ENCODE measurements at regions not wholly inside any gene's neighbourhood (a gene's known extent, or its start where the extent isn't known, plus 50 kb on each side); places are given as distances from the start of the nearest gene placed in this dataset.

DNA sequence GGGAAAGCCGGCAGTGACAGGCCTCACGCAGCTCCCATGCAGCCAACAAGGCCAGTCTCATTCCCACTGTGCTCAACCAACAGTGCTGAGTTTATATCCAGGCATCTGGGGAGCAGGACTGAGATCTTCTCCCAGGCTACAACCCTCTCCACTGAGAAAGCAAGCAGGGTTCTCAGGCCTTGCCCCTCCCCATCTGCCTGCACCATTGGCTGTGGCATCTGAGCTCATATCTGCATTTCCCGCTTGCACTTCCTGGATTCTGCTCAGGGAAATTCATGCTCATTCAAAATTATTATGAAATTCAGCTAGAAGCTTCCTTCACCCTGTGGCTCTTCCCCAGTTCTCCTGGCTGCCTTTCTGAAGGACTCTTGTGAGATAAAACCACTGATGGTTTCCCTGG is 1029.0 kb downstream of the GRM8 start:
- no peak overlapping the region for H3K4me3 ChIP-seq (replicated peaks in 1 of 2; ENCODE audit: low read depth in 2 of 2, low read length in 2 of 2)
- TF ChIP-seq, protein P1, sequence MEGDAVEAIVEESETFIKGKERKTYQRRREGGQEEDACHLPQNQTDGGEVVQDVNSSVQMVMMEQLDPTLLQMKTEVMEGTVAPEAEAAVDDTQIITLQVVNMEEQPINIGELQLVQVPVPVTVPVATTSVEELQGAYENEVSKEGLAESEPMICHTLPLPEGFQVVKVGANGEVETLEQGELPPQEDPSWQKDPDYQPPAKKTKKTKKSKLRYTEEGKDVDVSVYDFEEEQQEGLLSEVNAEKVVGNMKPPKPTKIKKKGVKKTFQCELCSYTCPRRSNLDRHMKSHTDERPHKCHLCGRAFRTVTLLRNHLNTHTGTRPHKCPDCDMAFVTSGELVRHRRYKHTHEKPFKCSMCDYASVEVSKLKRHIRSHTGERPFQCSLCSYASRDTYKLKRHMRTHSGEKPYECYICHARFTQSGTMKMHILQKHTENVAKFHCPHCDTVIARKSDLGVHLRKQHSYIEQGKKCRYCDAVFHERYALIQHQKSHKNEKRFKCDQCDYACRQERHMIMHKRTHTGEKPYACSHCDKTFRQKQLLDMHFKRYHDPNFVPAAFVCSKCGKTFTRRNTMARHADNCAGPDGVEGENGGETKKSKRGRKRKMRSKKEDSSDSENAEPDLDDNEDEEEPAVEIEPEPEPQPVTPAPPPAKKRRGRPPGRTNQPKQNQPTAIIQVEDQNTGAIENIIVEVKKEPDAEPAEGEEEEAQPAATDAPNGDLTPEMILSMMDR (IDR thresholded peaks at IDR 0.05; ENCODE audit: low read depth, low read length), result no peak
- no peak for DNase-seq (ENCODE audit: low read depth in 2 of 2)

DNA sequence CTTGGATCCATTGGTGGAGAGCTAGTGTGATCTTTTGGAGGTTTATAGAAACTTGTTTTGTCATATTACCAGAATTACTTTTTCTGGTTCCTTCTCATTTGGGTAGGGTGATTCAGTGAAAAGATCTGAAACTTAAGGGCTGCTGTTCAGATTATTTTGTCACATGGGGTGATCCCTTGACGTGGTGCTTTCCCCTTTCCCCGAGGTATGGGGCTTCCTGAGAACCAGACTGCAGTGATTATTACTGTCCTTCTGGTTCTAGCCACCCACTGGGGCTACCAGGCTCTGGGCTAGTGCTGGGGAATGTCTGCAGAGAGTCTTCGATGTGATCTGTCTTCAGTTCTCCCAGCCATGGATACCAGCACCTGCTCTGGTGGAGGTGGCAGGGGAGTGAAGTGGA is 1030.0 kb downstream of the GRM8 start:
- TF ChIP-seq, protein P1 (IDR thresholded peaks at IDR 0.05; ENCODE audit: low read depth, low read length), result no peak
- no peak for DNase-seq (ENCODE audit: low read depth in 2 of 2)
- H3K4me3 ChIP-seq (replicated peaks in 1 of 2; ENCODE audit: low read depth in 2 of 2, low read length in 2 of 2), result no peak overlapping the region

DNA sequence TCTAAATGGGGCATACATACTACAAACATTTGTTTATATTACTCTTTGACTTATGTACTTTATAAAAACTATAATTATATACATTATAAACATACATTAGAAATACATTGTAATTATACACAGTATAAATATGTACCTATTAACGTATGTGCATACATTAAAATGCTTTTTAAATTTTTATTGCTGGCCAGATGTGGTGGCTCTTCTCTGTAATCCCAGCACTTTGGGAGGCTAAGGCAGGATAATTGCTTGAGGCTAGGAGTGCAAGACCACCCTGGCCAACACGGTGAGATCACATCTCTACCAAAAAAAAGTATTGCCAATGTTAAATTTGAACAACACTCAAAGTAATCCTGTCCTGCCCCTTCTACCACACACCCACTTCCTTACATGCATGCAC is 1037.0 kb downstream of the GRM8 start:
- DNase-seq (ENCODE audit: low read depth in 2 of 2), result no peak
- H3K4me3 ChIP-seq (replicated peaks in 1 of 2; ENCODE audit: low read depth in 2 of 2, low read length in 2 of 2), result no peak overlapping the region
- TF ChIP-seq, protein P1 (IDR thresholded peaks at IDR 0.05; ENCODE audit: low read depth, low read length), result no peak

DNA sequence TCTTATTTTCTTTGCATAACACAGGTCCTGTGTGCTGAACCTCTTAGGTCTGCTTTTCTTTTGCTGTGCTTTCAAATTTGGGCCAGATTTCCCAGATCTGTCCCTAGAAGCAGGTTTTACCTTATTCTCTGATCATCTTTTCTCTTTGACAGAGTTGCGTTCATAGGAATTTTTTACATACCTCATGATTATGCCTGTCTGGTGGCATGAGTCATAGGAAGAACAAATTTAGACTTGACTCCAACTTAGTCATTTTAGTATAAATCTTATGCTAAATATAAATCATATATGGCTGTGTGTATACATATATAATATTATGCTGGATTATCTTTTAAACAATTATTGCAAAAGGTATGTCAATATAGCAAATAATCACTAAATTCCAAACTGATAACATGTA is 1038.9 kb downstream of the GRM8 start:
- DNase-seq (ENCODE audit: low read depth in 2 of 2), result no peak
- TF ChIP-seq, protein P1 (IDR thresholded peaks at IDR 0.05; ENCODE audit: low read depth, low read length), result no peak
- no peak overlapping the region for H3K4me3 ChIP-seq (replicated peaks in 1 of 2; ENCODE audit: low read depth in 2 of 2, low read length in 2 of 2)

DNA sequence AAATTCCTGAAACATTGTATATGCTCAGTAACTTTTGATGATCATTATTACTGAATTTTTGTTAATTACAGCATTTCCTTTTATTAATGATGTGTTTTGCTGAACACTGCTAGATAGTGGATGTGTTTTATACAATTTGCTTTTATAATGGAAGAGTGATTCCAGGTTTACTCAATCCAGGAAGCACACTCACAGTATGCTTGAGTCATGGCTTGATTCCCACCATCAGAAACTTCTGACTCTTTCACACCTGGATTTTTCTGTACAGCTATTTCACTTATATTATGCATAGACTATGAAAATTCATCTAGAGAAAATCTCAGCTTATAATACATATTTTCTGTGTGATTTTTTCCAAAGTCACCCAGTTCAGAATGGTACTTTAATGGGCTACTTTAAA is 1040.9 kb downstream of the GRM8 start:
- no peak for DNase-seq (ENCODE audit: low read depth in 2 of 2)
- TF ChIP-seq, protein P1 (IDR thresholded peaks at IDR 0.05; ENCODE audit: low read depth, low read length), result no peak

DNA sequence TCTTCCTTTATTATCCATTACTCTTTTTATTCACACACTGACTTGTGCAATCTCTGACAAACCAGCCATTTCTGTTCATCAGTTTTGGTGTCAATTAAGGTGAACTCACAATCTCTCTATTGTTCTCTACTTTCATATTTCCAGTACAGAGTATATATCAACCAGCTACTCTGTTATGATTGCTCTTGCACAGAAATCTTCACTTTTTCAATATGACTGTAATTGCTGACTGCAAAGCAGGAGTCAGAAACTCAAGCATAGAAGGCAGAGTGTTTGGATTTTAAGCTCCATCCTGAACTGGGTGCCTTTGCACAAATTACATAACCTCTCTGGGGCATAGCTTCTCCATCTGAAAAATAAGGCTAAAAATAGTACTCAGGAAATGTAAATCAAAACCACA is 1042.0 kb downstream of the GRM8 start:
- no peak overlapping the region for H3K4me3 ChIP-seq (replicated peaks in 1 of 2; ENCODE audit: low read depth in 2 of 2, low read length in 2 of 2)
- TF ChIP-seq, protein P1 (IDR thresholded peaks at IDR 0.05; ENCODE audit: low read depth, low read length), result no peak
- DNase-seq (ENCODE audit: low read depth in 2 of 2), result no peak

More for the DNA sequence above, 1040.9 kb downstream of the GRM8 start:
- no peak overlapping the region for H3K4me3 ChIP-seq (replicated peaks in 1 of 2; ENCODE audit: low read depth in 2 of 2, low read length in 2 of 2)

DNA sequence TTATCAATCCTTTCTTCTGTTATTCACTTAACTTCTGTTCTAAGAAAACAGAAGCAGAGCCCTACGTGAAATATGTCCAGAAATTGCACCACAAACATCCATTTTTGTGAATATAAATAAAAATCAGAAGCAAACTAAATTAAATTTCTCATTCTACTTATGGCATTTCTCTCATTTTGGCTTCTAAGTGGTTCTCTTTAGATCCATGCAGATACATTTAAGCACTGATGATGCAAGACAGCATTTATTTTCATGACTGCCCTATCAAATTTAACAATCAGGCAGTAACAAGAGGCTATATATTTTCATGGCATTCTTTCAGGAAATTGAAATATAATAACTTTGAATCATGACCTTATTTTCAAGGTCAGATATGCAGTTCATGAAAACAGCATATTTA is 1049.6 kb downstream of the GRM8 start:
- DNase-seq (ENCODE audit: low read depth in 2 of 2), result no peak
- TF ChIP-seq, protein P1 (IDR thresholded peaks at IDR 0.05; ENCODE audit: low read depth, low read length), result no peak
- no peak overlapping the region for H3K4me3 ChIP-seq (replicated peaks in 1 of 2; ENCODE audit: low read depth in 2 of 2, low read length in 2 of 2)

Data from cardiac fibroblast (primary cell).